NCI-H748 treated with DMSO at 0.1 percent for 48 hours (cell line): ENCODE measurements at regions not wholly inside any gene's neighbourhood (a gene's known extent, or its start where the extent isn't known, plus 50 kb on each side); places are given as distances from the start of the nearest gene placed in this dataset.
"Not testable (repeated sequence)": the region's sequence is repeated elsewhere in the genome, so short reads cannot be mapped to it uniquely, and the experiment has no call there.

ENCODE experiments used
- DNase-seq: peaks from one replicate; lab custom pipeline; 2025; lab: John Stamatoyannopoulos, UW

GRCh38 chr10:20502903-20503585, 394.1 kb downstream of the NEBL start:
- no peak for DNase-seq

GRCh38 chr10:20494474-20494873, 402.6 kb downstream of the NEBL start:
- DNase-seq: no peak

DNA sequence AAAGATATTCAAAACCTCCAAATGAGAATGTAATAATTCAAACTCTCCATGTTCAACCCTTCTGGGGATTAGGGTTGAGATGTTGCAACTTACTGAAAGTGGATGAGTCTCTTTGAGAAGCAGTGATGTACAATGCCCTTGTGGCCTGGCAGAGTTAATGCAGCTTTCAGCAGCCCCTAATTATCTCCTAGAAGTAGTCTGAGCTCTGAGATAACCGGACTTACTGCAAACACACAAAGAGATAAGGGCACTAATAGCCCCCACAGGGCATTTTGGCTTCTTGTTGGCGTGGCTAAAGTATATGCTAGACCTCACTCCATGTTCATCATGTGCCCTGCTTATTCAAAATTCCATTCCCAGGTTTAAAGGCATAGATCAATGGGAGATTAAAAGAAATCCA, 404.7 kb downstream of the NEBL start:
- no peak for DNase-seq

DNA sequence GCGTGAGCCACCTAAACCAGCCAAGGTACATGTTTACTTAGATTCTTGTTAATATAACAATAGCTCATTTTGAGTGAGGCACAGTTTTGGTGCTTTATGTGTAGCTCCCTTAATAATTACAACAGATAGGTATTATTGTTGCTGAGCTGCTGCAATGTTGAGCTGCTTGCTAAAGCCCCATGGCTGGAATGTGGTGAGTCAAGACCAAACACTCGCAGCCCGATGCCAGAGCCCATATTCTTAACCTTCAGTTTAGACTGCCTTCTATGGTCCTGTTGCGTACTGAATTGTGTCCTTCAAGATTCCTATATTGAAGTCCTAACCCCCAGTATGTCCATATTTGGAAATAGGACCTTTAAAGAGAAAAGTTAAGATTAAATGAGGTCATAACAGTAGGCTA, 407.1 kb downstream of the NEBL start:
- no peak for DNase-seq

DNA sequence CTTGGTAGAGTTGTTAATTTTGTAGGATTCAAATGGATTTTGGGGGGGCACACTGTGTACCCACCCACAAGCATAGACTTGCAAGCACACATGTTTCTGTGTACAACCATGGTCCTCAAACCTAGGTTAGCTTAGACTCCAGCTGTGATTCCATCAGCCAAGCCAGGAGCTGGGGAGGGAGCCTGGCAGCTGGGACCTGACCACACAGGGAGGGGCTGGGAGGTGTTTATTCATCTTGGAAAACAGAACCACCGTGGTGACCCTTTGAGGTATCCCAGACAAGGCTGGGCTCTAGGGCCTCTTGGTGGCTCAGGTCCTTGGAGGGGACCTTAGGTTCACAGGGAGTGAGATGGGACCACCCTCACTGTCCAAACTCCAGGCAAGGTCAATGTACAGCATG, 410.3 kb downstream of the NEBL start:
- no peak for DNase-seq

DNA sequence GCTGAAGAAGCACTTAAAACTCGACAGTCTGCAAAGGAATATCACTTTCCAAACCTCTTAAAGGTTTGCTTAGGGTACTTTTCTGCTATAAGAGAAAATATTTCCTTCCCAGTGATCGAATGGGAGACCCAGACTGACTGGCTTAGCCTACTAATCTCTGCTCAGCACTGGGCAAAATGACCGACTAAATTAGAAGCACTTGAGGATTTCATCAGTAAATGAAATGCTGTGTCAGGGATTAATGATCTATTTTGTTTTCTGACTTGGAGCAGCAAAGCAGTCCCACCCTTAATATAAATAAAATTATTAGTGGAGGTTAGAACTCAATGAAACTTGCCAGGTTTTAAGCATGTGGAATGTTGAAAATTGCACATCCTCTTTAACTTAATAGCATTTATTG, 411.6 kb downstream of the NEBL start:
- DNase-seq: no peak

- DNase-seq: no peak
Measured at GRCh38 chr10:20481054-20481453, 416.1 kb downstream of the NEBL start.

DNA sequence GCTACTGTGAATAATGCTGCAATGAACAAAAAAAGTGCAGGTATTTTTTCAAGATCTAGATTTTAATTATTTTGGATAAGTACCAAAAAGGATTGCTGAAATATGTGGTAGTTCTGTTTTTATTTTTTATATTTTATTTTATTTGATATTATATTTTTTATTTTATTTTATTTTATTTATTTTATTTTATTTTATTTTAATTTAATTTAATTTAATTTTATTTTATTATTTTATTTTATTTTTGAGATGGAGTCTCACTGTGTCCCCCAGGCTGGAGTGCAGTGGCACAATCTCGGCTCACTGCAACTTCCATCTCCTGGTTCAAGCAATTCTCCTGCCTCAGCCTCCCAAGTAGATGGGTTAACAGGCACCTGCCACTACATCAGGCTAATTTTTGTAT, 416.5 kb downstream of the NEBL start:
- DNase-seq: not testable (repeated sequence)

DNA sequence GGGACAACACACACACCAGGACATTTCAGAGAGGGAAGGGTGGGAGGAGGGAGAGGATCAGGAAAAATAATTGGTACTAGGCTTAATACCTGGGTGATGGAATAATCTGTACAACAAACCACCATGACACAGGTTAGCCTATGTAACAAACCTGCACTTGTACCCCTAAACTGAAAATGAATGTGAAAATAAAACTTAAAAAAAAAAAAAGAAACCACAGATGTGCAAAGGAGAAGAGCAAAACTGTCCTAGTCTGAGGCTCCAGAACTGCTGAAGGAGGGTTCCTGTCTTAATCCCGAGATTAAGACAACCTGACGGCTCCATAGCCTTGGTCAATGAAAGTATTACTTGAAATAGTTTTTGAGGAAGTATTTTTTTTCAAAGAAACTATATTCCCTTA, 423.0 kb downstream of the NEBL start:
- no peak for DNase-seq

- no peak for DNase-seq
Measured at GRCh38 chr10:20473023-20473760, 423.9 kb downstream of the NEBL start.

DNA sequence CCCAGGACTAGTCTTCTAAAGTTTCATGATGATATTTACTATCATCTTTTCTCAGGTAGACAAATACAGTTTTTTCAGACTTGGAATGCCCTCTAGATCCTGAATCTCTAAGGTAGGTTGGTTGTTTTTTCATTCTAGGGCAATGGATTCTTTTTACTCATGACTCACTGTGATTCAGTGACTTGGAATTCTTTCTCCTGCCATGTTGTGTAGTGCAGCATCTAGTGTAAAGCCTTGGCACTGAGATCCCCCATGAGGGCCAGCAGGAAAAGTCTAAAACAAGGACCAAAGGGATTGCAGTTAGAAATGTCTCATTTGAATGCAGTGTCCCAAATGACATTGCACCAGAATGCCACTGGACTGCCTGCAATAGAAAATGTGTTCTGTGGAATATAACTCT, 430.4 kb downstream of the NEBL start:
- no peak for DNase-seq

DNA sequence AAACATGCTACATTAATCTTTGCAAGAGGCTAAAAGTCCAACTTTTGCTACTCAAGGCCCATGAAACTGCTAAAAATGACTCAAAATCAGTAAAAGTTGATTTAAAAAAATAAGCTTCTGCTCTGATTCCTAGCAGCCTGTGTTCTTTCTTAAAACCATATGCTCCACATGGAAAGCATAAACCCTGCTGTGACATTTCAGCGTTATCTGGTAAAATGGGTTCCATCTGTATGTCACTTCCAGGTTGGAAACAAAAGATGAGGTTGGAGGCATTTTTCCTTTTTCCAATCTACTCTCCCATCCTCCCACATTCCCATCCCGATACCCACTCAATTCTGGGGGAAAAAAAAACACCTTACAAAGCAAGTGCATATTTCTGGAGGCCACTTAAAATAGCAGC, 439.5 kb downstream of the NEBL start:
- DNase-seq: no peak

DNA sequence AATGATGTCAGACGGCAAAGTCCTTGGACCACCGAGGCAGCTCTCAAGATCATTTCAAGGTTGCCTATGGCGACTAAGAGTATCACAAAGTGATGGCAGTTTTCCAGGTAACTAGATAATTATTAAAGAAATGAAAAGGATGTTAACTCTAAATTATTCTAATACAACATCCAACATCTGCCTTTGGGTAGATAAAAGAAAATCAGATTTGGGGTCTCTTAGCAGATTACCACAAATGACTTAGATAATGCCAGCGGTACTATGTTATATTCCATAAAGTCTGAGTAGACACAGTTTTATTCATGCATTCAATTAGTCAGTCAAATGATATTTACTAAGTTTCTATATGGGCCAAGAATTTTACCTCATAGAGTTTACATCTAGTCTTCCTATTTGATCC, 441.3 kb downstream of the NEBL start:
- no peak for DNase-seq

DNA sequence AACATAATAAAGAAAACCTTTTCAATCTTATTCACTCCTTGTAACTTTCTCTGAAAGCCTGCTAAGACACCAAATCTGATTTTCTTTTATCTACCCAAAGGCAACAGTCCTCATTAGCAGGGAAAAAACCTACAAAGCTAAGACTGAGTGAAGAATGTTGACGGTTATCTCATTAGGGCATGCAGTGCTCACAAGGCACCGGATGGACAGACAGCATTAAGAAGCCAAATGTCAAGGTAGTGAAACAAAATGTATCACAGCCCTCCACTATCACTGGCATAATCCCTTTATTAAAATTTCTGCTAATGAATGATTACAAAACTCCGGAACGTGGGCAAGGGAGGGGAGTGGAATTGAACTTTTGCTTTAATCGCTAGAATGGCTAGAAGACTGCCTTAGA, 442.8 kb downstream of the NEBL start:
- no peak for DNase-seq

DNA sequence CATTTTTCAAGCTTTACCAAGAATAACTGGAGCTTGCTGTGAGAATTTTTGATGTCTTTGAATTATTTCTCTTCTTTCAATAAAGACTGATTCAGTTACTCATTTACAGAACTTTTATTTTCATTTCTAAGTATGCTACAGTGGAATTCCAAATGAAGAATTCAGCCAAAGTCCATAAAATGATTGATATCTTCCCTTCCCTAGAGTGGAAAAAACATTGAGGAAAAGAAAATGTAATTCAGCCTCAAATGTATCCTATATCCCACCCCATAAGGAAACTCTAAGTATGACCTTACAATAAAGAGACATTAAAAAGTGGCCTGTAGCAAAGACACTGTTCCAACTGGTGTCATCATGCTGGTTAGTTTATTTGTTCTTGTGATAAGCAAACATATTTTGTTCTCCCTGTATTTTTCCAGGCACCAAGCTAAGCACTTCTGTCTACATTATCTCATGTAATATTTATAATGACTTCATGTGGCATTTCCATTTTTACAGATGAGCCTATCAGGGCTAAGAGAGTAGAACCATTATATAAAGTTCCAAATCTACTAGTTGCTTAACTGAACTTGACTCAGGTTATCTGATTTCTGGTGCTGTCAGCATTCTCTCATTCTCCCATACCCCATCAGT, 450.4 kb downstream of the NEBL start:
- peak; percentile 17 for DNase-seq

DNA sequence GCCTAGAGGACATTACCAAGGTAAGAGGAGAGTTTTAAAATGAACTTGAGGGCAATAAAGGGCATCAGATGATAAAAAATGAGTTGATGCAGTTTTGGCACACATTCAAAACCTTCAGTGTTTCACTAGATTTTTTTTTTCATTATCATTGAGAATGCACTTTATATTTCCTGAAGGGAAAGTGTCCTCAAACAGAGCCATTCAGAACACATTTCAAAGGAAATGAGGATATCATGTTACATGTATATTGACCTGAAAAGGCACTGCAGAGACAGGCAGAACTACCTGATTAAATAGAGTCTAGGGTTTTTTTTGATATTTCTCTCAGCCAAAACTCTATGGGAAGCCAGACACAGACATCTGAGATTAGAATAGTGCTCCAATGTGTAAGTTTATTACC, 454.0 kb downstream of the NEBL start:
- peak; percentile 38 for DNase-seq

- no peak for DNase-seq
Measured at GRCh38 chr10:20429742-20430141, 467.4 kb downstream of the NEBL start.

DNA sequence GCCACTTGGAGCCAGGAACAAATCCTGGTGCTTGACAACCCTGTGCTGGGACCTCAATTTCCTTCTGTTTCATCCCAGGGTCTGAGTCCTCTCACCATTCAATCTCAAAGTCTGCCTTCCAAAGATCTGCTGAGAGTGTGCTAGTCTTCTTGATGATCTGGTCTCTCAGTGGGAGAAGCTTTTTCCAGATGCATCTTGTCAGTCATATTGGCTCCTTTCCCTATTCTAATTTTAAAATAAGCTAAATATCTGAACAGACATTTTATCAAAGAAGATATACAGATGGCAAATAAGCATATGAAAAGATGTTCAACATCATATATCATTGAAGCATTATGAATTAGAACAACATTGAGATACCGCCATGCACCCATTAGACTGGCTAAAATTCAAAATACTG, 469.3 kb downstream of the NEBL start:
- DNase-seq: no peak

DNA sequence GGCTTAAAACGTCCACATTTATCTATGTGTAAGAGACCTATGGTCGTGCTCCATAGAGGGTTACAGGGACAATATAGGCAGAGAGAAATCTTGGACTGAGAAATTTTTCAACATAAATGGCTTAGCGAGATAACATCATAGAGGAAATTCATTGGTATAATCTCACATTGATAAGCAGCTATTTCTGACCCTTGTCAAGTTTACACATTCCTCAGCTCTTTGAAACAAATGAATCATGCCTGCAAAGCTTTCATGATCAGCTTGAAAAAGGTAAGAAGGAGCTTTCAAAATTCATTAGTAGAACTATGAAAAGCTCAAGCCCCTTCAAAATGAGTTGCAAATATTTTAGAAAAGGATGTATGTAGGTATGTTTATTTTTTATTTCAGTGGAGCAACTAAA, 478.8 kb downstream of the NEBL start:
- DNase-seq: no peak

DNA sequence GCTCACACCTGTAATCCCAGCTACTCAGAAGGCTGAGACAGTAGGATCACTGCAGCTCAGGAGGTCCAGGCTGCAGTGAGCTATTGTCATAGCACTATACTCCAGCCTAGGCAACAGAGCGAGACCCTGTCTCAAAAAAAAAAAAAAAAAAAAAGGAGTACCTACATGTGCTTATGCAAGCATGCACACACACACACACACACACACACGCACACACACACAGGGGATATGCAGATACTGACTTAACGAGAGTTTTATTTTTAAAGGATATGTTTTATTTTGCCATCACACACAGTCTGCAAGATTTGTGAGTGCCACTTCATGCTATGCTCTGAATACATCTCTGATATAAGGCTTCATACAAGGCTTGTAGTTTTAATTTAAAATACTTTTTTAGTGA, 479.3 kb downstream of the NEBL start:
- DNase-seq: no peak

- no peak for DNase-seq
Measured at GRCh38 chr10:20415684-20416083, 481.4 kb downstream of the NEBL start.

GRCh38 chr10:20407357-20407756, 489.8 kb downstream of the NEBL start:
- no peak for DNase-seq

DNA sequence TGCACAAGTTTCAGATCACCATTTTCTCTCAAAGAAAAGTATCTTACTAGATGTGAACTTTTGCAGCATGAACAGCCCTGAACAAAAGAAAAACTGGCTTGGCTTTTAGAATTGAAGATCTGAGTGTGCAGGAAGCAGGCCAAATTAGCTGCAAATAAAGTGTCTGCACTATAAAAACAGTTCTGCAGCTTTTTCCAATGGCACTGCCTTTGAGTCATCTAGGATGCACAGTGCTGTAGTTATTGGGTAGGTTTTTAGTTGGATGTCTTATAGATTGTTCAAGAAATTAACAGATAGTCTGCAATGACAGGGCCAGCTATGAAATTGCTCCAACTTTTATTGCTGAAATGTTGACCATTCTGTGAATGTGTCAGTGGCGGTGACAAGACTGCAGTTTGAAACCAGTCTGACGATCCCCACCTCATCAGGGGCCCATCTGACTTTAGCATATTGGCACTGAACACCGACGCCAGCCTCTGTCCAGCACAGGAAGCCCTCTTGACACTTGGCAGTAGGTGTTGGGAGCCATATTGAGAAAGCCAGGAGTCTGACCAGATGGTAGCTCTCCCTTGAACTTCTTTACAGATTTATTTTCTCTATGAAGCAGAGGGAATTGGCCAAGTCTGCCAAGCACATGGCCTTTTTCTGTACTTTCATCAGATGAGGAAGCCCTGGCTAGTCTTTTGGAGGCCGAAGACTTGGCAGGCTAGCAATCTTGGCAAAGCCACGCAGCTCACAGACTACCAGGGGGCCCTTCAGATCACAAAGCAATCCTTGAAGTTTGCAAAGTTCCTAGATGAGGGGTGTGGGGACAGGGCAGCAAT, 490.6 kb downstream of the NEBL start:
- DNase-seq: no peak
